OCI-LY1 (cell line): ENCODE measurements at regions not wholly inside any gene's neighbourhood (a gene's known extent, or its start where the extent isn't known, plus 50 kb on each side); places are given as distances from the start of the nearest gene placed in this dataset.

Experiments used
- H2AFZ ChIP-seq: fragments of 200-600 bp; sonication (generic), shearing (Covaris generic); 2 replicates; pipeline ENCODE4 v1.6.0; 2014; ENCODE audit warnings: antibody characterized with exemption, mild to moderate bottlenecking, low read length
- H3F3A ChIP-seq: fragments of 200-600 bp; sonication (generic), shearing (Covaris generic); 2 replicates; pipeline ENCODE4 v1.6.0; 2014; ENCODE audit warnings: mild to moderate bottlenecking, antibody characterized with exemption, low read length, moderate library complexity; ENCODE audit not compliant: insufficient read depth
- H3K27ac ChIP-seq: fragments of 200-600 bp; sonication (generic); 2 replicates; pipeline ENCODE4 v1.5.1; 2014; ENCODE audit warnings: low read length, mixed run types, mild to moderate bottlenecking, low read depth; ENCODE audit not compliant: poor library complexity, severe bottlenecking
- H3K27me3 ChIP-seq: fragments of 200-600 bp; sonication (generic); 2 replicates; pipeline ENCODE4 v1.6.0; 2014; ENCODE audit warnings: antibody characterized with exemption, mild to moderate bottlenecking, low read length, moderate library complexity; ENCODE audit not compliant: insufficient read depth
- H3K36me3 ChIP-seq: fragments of 200-600 bp; sonication (generic); 2 replicates; pipeline ENCODE4 v1.6.1; 2014; ENCODE audit warnings: mild to moderate bottlenecking, antibody characterized with exemption, low read length, moderate library complexity, mixed read lengths; ENCODE audit not compliant: insufficient read depth
- H3K4me1 ChIP-seq: fragments of 200-600 bp; sonication (generic); 2 replicates; pipeline ENCODE4 v1.5.1; 2014; ENCODE audit warnings: mild to moderate bottlenecking, low read length, moderate library complexity; ENCODE audit not compliant: insufficient read depth, severe bottlenecking
- H3K4me2 ChIP-seq: fragments of 200-600 bp; sonication (generic), shearing (Covaris generic); 2 replicates; pipeline ENCODE4 v1.6.1; 2014; ENCODE audit warnings: low read length
- H3K4me3 ChIP-seq: fragments of 200-600 bp; sonication (generic); 2 replicates; pipeline ENCODE4 v1.5.1; 2014; ENCODE audit warnings: low read length, low read depth, mild to moderate bottlenecking, mixed read lengths; ENCODE audit not compliant: poor library complexity, severe bottlenecking
- H3K79me2 ChIP-seq: fragments of 200-600 bp; shearing (Covaris generic); 2 replicates; pipeline ENCODE4 v1.6.1; 2016; ENCODE audit warnings: mixed run types, low read length, mixed read lengths; ENCODE audit not compliant: insufficient read depth
- H3K9ac ChIP-seq: fragments of 200-600 bp; sonication (generic), shearing (Covaris generic); 2 replicates; pipeline ENCODE4 v1.6.1; 2014; ENCODE audit warnings: mild to moderate bottlenecking, low read length, mixed read lengths
- H3K9me2 ChIP-seq: fragments of 200-600 bp; sonication (generic), shearing (Covaris generic); 2 replicates; pipeline ENCODE4 v1.6.1; 2014; ENCODE audit warnings: low read depth, mild to moderate bottlenecking, low read length, mixed read lengths
- H3K9me3 ChIP-seq: fragments of 200-600 bp; shearing (Covaris generic); 2 replicates; pipeline ENCODE4 v1.6.1; 2014; ENCODE audit warnings: low read length, mixed read lengths
- H4K20me1 ChIP-seq: fragments of 200-600 bp; sonication (generic), shearing (Covaris generic); 2 replicates; pipeline ENCODE4 v1.6.0; 2016; ENCODE audit warnings: mild to moderate bottlenecking, low read length; ENCODE audit not compliant: insufficient read depth
- EZH2 ChIP-seq: fragments of 200-600 bp; sonication (generic), shearing (Covaris generic); IDR thresholded peaks from 2 replicates; pipeline ENCODE4 v1.8.0; 2017; ENCODE audit warnings: borderline replicate concordance, mixed run types, mild to moderate bottlenecking, antibody characterized with exemption, low read length, moderate library complexity, mixed read lengths
- TF ChIP-seq, protein P1 (sequence below): fragments of 200-600 bp; sonication (generic), shearing (Covaris generic); IDR thresholded peaks from 2 replicates; pipeline ENCODE4 v1.5.1; 2017; ENCODE audit warnings: mild to moderate bottlenecking, antibody characterized with exemption, low read length, moderate library complexity, mixed read lengths

DNA sequence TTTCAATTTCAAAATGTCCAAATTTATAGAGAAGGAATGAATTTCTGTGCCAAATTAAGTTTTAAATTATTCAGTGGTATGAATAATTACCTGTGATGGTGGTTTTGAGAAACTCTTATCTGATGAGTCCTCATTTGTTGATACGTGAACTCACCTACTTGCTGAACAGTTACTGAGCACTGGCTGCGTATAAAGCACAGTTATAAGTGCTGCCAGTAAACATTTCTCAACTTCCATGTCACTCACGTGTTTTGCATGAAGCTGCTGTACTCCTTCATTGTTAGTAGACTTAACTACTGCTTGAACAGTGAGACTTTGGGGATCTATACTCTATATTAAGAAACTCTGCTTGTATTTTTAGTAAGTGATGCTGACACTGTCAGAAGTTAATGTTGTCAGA, 269.1 kb upstream of the FZD8 start:
- no peak overlapping the region for H3K27ac ChIP-seq
- no peak overlapping the region for H2AFZ ChIP-seq
- no peaks in the 10 kb centered on the region for H3K9me2 ChIP-seq
- H3F3A ChIP-seq: no peaks in the 10 kb centered on the region
- H3K9me3 ChIP-seq: no peaks in the 10 kb centered on the region
- H3K9ac ChIP-seq: no peak overlapping the region
- H3K4me3 ChIP-seq: no peak overlapping the region
- H3K36me3 ChIP-seq: no peaks in the 10 kb centered on the region
- no peaks in the 10 kb centered on the region for H3K27me3 ChIP-seq
- H3K4me2 ChIP-seq: no peak overlapping the region
- H4K20me1 ChIP-seq: no peaks in the 10 kb centered on the region
- no peaks in the 10 kb centered on the region for H3K4me1 ChIP-seq
- no peaks in the 10 kb centered on the region for H3K79me2 ChIP-seq
- TF ChIP-seq EZH2: no peak

DNA sequence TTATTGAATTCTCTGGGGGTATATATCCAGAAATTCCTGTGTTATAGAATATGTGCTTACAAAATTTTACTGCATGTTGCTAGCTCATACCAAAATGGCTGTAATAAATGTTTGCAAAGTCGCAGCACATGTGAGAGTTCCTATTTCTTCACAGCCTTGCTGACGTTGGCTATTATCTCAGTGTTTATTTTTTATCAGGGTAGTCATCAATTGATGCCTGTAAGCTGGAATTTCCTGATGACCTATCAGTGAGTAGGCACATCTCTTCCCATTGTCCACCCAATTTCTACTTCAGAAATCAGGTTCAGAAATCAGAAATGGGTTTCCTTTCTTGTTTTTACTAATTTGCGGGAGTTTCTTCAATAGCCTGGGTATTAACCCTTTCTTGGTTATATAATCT, 268.1 kb upstream of the FZD8 start:
- TF ChIP-seq, protein P1, sequence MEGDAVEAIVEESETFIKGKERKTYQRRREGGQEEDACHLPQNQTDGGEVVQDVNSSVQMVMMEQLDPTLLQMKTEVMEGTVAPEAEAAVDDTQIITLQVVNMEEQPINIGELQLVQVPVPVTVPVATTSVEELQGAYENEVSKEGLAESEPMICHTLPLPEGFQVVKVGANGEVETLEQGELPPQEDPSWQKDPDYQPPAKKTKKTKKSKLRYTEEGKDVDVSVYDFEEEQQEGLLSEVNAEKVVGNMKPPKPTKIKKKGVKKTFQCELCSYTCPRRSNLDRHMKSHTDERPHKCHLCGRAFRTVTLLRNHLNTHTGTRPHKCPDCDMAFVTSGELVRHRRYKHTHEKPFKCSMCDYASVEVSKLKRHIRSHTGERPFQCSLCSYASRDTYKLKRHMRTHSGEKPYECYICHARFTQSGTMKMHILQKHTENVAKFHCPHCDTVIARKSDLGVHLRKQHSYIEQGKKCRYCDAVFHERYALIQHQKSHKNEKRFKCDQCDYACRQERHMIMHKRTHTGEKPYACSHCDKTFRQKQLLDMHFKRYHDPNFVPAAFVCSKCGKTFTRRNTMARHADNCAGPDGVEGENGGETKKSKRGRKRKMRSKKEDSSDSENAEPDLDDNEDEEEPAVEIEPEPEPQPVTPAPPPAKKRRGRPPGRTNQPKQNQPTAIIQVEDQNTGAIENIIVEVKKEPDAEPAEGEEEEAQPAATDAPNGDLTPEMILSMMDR: no peak
- no peak for TF ChIP-seq EZH2
- Histone ChIP-seq H3K27me3 (no peaks in the 10 kb centered on the region), H3K4me1 (no peaks in the 10 kb centered on the region), H3K9me2 (no peaks in the 10 kb centered on the region), H3K79me2 (no peaks in the 10 kb centered on the region), H3K9ac (no peak overlapping the region), H3K9me3 (no peaks in the 10 kb centered on the region), H3F3A (no peaks in the 10 kb centered on the region), H4K20me1 (no peaks in the 10 kb centered on the region), H3K36me3 (no peaks in the 10 kb centered on the region), H3K4me3 (no peak overlapping the region), H3K4me2 (no peak overlapping the region), H3K27ac (no peak overlapping the region), H2AFZ (no peak overlapping the region)

DNA sequence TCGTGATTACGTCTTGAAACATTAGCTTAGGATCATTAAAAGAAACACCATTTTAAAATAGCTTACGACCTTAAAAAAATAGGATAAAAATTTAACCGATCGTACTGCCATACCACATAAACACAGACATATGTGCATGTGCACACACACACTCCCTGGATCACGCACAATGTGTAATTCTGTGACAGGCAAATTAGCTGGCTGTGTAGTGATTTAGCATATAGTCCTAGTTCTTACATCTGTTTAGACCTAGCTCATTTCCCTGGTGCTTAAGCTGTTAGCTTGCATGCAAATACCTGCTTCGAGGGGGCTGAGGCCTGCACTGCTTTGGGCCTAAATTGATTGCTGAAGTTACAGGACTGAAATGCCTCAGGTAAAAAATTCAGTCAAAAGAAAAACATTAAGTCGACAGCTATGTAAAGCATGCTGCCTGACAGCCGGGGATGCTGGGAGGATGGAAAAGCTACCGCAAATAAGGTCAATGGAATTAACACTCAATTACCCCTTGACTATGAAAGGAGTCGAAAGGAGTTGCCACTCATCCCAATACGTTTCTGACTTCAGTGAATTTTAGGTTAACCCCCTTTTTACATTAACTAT, 267.1 kb upstream of the FZD8 start:
- Histone ChIP-seq H3F3A (no peaks in the 10 kb centered on the region), H3K36me3 (no peaks in the 10 kb centered on the region), H3K9ac (no peak overlapping the region), H3K79me2 (no peaks in the 10 kb centered on the region), H3K27ac (no peak overlapping the region), H3K9me3 (no peaks in the 10 kb centered on the region), H3K27me3 (no peaks in the 10 kb centered on the region), H3K9me2 (no peaks in the 10 kb centered on the region), H3K4me1 (no peaks in the 10 kb centered on the region), H3K4me2 (no peak overlapping the region), H4K20me1 (no peaks in the 10 kb centered on the region), H3K4me3 (no peak overlapping the region), H2AFZ (no peak overlapping the region)
- TF ChIP-seq, protein P1: no peak
- no peak for TF ChIP-seq EZH2

DNA sequence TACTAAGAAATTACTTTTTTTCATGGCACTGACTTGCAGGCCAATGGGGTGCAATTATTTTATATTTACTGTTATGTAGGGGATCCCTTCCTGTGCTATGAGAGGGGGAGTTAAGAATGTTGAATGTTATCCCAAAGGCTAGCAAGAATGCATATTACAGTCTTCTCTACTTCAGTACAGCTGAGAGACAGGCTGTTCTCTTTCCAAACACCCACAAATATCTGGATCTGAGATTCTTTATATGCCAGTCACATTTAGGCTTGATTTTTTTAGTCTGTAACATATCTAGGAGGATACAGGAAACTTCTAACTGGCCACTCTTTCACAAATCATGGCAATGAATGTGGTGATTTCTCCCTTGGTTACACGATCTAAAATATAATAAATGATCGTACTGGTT, 266.4 kb upstream of the FZD8 start:
- H3K27ac ChIP-seq: no peak overlapping the region
- no peak overlapping the region for H2AFZ ChIP-seq
- H3K9ac ChIP-seq: no peak overlapping the region
- H3K27me3 ChIP-seq: no peaks in the 10 kb centered on the region
- no peaks in the 10 kb centered on the region for H3K4me1 ChIP-seq
- TF ChIP-seq, protein P1: no peak
- TF ChIP-seq EZH2: no peak
- H3K36me3 ChIP-seq: no peaks in the 10 kb centered on the region
- no peaks in the 10 kb centered on the region for H3K9me2 ChIP-seq
- H4K20me1 ChIP-seq: no peaks in the 10 kb centered on the region
- no peak overlapping the region for H3K4me3 ChIP-seq
- no peaks in the 10 kb centered on the region for H3K9me3 ChIP-seq
- H3K4me2 ChIP-seq: no peak overlapping the region
- no peaks in the 10 kb centered on the region for H3K79me2 ChIP-seq
- no peaks in the 10 kb centered on the region for H3F3A ChIP-seq
